Pancreas (tissue), 10 donors: ENCODE measurements at regions not wholly inside any gene's neighbourhood (a gene's known extent, or its start where the extent isn't known, plus 50 kb on each side); places are given as distances from the start of the nearest gene placed in this dataset.

Experiments
- ATAC-seq, 4 donors: fragments of 200-7000 bp; cut with Tn5 transposase; one replicate each; pipeline versions ENCODE4 v1.8.0 to v1.9.1; 2020; ENCODE audit warnings: mild to moderate bottlenecking in 4 of 4, moderate library complexity in 4 of 4
- DNase-seq, 6 donors: peaks; one replicate each; pipeline ENCODE4 v3.0.0-alpha.2; 2020
- FAIRE-seq: peaks from 2 replicates; lab custom pipeline; 2012; peaks lifted over from hg19 to GRCh38; lab: Jason Lieb, UNC
- H3K27ac ChIP-seq, 4 donors: fragments of 200-600 bp; sonication (generic); 1 replicate in 3 of 4; 2 replicates in 1 of 4; pipeline versions ENCODE4 v1.5.0 to v1.8.0; 2020
- H3K27me3 ChIP-seq, 4 donors: fragments of 200-600 bp; one replicate each; pipeline ENCODE4 v1.8.0; 2021
- H3K36me3 ChIP-seq, 3 donors: fragments of 200-600 bp; sonication (generic) in 1 of 3; one replicate each; pipeline versions ENCODE4 v1.5.0 to v1.8.0; 2020 to 2021
- H3K4me1 ChIP-seq, 3 donors: fragments of 200-600 bp; one replicate each; pipeline ENCODE4 v1.8.0; 2021
- H3K4me3 ChIP-seq, 4 donors: fragments of 200-600 bp; sonication (generic) in 2 of 4; one replicate each; pipeline versions ENCODE4 v1.5.0 to v1.8.0; 2020 to 2021
- H3K9me3 ChIP-seq, 4 donors: fragments of 200-600 bp; one replicate each; pipeline ENCODE4 v1.8.0; 2021
- CTCF ChIP-seq, 4 donors: fragments of 200-600 bp; sonication (generic) in 3 of 4; IDR thresholded peaks; one replicate each; pipeline versions ENCODE4 v1.5.0 to v1.8.0; 2021; ENCODE audit warnings: antibody characterized with exemption in 4 of 4
- WGBS, 2 donors: extraction: QIAGEN DNeasy Blood & Tissue Kit; methylation state at CpG; one replicate each; pipeline ENCODE4 v1.1.7; 2013; 5-methylcytosine and 5-hydroxymethylcytosine counted together
- intact Hi-C, 3 donors: fragments of 100-400 bp; cut with DNase I; formaldehyde crosslinking; loops; one replicate each; pipeline versions ENCODE4 v1.11.1 to v1.14.2; 2022
- donor health status: healthy with polysubstance abuse.
- donor health status: DM: no; HTN: no; CAD: no; lungs with moderate emphysema.
- donor health status: DM: no; HTN: no; CAD: no.
- donor health status: control.
- donor health status: control.
- donor health status: Bipolar disorder and iron deficiency.
- donor health status: DM: yes; HTN: yes; CAD: no.
- donor health status: DM: no; HTN: no; CAD: no.
- donor health status: DM: no; HTN: no; CAD: no.
- donor health status: DM: yes; HTN: yes; CAD: no.

DNA sequence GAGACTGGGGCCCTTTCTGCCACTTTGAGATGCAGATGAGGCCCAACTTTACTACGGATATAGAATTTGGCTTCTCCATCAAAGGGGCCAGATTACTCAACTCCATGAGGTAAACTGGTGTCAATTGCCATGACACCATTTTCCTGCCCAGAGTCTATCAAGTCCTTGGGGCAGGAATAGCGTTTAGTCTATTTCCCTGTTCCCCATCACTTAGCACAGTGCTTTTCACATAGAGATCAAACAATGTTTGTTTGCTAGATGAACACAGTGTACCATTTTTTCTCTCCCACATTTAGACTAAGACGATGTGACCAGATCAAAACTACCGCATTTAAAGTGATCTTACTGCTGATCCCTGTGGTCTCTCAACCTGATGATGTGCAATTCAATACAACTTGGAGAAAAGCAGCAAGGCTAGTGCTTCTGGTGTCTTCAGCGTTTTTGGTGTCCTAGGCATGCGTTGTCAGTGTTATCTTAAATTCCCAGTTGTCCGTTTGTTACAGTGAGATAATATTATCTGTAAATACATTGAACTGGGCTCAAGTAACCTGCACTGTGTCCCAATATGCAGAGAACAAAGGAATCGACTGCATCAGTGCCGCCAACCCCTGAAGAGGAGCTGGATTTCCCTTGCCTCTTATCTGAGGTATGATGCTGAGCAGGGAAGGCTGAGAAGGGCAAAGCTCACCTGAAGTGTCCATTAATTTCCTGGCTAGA lies 446.2 kb downstream of the PLK2 start:
- intact Hi-C loops = no loop called here
- H3K4me1 ChIP-seq = no peaks in the 10 kb centered on the region
- ATAC-seq (peak in 2 of 4 donors; percentile 68 to 74), DNase-seq (no peak), FAIRE-seq (no peak)
- TF ChIP-seq CTCF (IDR thresholded peaks at IDR 0.05) = no peak
- H3K9me3 ChIP-seq = no peaks in the 10 kb centered on the region
- WGBS, 2 donors = 70 to 75% methylated on average over 9 of the region's 9 CpGs
- H3K4me3 ChIP-seq = no peak overlapping the region
- H3K27ac ChIP-seq = no peak overlapping the region
- peaks cover 0 to 3% (median 0%) of the 10 kb centered on the region in 4 donors for H3K27me3 ChIP-seq
- no peaks in the 10 kb centered on the region for H3K36me3 ChIP-seq

- peaks cover 0 to 3% (median 0%) of the 10 kb centered on the region in 4 donors for H3K27me3 ChIP-seq
- H3K4me3 ChIP-seq = no peak overlapping the region
- FAIRE-seq (no peak), ATAC-seq (peak in 3 of 4 donors; percentile 19 to 76 (median 72)), DNase-seq (no peak)
- no peak for TF ChIP-seq CTCF (IDR thresholded peaks at IDR 0.05)
- no peaks in the 10 kb centered on the region for H3K4me1 ChIP-seq
- H3K9me3 ChIP-seq = no peaks in the 10 kb centered on the region
- no peak overlapping the region for H3K27ac ChIP-seq
- 84 to 90% methylated on average over 3 of the region's 3 CpGs for whole genome bisulfite sequencing, 2 donors
- intact Hi-C loops = no loop called here
- no peaks in the 10 kb centered on the region for H3K36me3 ChIP-seq
Observed at GRCh38 chr5:58012801-58013315, 447.0 kb downstream of the PLK2 start.

- no peak overlapping the region for H3K27ac ChIP-seq
- TF ChIP-seq CTCF (IDR thresholded peaks at IDR 0.05) = no peak
- ATAC-seq (no peak), FAIRE-seq (no peak), DNase-seq (no peak)
- no peak overlapping the region for H3K4me3 ChIP-seq
- H3K27me3 ChIP-seq = peaks cover 0 to 3% (median 0%) of the 10 kb centered on the region in 4 donors
- no peaks in the 10 kb centered on the region for H3K4me1 ChIP-seq
- 51 to 54% methylated on average over 1 of the region's 1 CpG for WGBS, 2 donors
- intact Hi-C loops = no loop called here
- no peaks in the 10 kb centered on the region for H3K36me3 ChIP-seq
- no peaks in the 10 kb centered on the region for H3K9me3 ChIP-seq
Observed at GRCh38 chr5:58012102-58012501, 447.8 kb downstream of the PLK2 start.

DNA sequence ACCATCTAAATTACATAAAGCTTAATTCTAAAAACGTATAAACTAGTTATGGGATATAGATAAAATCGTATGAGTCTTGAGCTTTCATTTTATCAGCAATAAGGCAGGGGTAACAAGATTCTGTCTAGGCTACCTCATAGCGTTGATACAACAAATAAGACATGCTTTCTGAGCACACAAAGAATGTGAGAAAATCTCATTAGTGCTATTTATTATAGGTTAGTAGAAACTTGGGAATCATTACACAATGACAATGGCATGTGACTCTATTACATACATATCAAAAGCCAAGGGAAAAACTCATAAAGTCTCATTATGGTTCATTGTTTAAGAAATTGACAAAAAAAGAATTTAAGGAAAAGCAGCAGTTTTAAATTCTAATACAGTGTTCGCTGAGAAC lies 448.6 kb downstream of the PLK2 start:
- intact Hi-C loops = no loop called here
- WGBS, 2 donors = 81 to 86% methylated on average over 4 of the region's 4 CpGs
- Histone ChIP-seq H3K27ac (no peak overlapping the region), H3K9me3 (no peaks in the 10 kb centered on the region), H3K4me1 (no peaks in the 10 kb centered on the region), H3K27me3 (peaks cover 0 to 3% (median 0%) of the 10 kb centered on the region in 4 donors), H3K4me3 (no peak overlapping the region), H3K36me3 (no peaks in the 10 kb centered on the region)
- no peak for DNase-seq
- no peak for FAIRE-seq
- TF ChIP-seq CTCF (IDR thresholded peaks at IDR 0.05) = no peak
- ATAC-seq = no peak

DNA sequence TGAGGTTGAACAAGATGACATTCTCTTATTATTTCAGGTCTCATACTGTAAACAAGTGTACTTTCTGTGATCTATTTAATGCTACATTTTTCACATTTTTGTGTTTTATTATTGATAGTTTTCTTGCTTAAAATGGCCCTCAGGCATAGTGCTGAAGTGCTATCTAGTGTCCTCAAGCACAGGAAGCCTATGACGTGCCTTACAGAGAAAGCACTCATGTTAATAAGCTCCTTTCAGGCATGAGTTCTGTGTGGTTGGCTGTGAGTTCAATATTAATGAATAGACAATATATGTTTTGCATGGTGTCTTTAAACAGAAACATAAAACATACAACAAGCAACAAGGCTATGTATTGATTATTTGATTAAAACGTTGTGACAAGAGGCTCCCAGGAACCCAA lies 450.1 kb downstream of the PLK2 start:
- DNase-seq (no peak), ATAC-seq (no peak), FAIRE-seq (no peak)
- H3K27me3 ChIP-seq = no peaks in the 10 kb centered on the region
- no peak for TF ChIP-seq CTCF (IDR thresholded peaks at IDR 0.05)
- intact Hi-C loops = no loop called here
- no peaks in the 10 kb centered on the region for H3K9me3 ChIP-seq
- H3K36me3 ChIP-seq = no peaks in the 10 kb centered on the region
- no peak overlapping the region for H3K4me3 ChIP-seq
- H3K27ac ChIP-seq = no peak overlapping the region
- 54 to 57% methylated on average over 2 of the region's 2 CpGs for WGBS, 2 donors
- H3K4me1 ChIP-seq = no peaks in the 10 kb centered on the region
